ENCODE measurements at regions not wholly inside any gene's neighbourhood (a gene's known extent, or its start where the extent isn't known, plus 50 kb on each side); places are given as distances from the start of the nearest gene placed in this dataset.

DNA sequence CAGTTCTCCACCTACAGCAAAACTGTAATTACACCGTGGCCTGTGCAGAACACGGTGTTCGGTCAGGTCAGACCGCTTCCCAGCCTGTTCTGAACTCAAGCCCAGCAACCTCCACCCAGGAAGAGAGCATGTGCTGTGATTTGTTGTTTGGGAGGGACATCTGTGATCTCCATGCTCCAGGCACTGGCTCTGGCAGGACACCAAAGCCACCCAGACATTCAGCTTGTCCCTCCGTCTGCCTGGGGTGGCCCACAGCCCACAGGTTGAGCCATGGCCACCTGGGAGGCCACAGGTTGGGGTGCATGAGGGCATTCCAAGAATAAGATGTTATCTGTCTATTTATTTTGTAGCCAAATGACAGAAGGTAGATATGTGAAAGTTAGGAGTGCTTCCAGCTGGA, 1091.1 kb downstream of the VRK1 start:
- no peak for TF ChIP-seq POLR2A (IDR thresholded peaks at IDR 0.05; ENCODE audit: extremely low read depth, insufficient read length)
- TF ChIP-seq, protein P1, sequence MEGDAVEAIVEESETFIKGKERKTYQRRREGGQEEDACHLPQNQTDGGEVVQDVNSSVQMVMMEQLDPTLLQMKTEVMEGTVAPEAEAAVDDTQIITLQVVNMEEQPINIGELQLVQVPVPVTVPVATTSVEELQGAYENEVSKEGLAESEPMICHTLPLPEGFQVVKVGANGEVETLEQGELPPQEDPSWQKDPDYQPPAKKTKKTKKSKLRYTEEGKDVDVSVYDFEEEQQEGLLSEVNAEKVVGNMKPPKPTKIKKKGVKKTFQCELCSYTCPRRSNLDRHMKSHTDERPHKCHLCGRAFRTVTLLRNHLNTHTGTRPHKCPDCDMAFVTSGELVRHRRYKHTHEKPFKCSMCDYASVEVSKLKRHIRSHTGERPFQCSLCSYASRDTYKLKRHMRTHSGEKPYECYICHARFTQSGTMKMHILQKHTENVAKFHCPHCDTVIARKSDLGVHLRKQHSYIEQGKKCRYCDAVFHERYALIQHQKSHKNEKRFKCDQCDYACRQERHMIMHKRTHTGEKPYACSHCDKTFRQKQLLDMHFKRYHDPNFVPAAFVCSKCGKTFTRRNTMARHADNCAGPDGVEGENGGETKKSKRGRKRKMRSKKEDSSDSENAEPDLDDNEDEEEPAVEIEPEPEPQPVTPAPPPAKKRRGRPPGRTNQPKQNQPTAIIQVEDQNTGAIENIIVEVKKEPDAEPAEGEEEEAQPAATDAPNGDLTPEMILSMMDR (IDR thresholded peaks at IDR 0.05; ENCODE audit: low read depth, low read length), result no peak
- TF ChIP-seq, protein P2, sequence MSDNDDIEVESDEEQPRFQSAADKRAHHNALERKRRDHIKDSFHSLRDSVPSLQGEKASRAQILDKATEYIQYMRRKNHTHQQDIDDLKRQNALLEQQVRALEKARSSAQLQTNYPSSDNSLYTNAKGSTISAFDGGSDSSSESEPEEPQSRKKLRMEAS (IDR thresholded peaks at IDR 0.05; ENCODE audit: low read depth, low read length), result no peak
- no peak for TF ChIP-seq MYC (IDR thresholded peaks at IDR 0.05; ENCODE audit: low read depth, low read length)
- H3K4me3 ChIP-seq (ENCODE audit: low read depth, low read length), result no peak overlapping the region
- DNase-seq (ENCODE audit: low read depth), result no peak

DNA sequence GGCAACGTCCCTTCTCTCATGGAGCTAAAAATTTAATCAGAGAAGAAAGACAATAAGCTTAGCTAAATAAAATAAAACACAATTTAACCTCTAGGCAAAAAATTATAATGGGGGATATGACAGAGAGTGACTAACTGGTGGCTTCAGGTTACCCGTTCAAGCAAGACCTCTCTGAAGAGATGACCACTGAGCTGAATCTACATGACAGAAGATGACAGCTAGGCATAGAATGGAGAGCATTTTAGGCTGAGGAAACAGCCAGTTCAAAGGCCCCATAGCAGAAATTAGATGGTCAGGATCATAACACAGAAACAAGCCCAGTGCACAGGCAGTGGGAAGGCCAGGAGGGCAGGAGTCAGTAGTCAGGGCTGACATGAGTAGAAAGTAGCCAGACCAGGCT, 1094.3 kb downstream of the VRK1 start:
- TF ChIP-seq MYC (IDR thresholded peaks at IDR 0.05; ENCODE audit: low read depth, low read length) (no peak), POLR2A (IDR thresholded peaks at IDR 0.05; ENCODE audit: extremely low read depth, insufficient read length) (no peak)
- TF ChIP-seq, protein P2 (IDR thresholded peaks at IDR 0.05; ENCODE audit: low read depth, low read length), result no peak
- TF ChIP-seq, protein P1 (IDR thresholded peaks at IDR 0.05; ENCODE audit: low read depth, low read length), result no peak
- no peak for DNase-seq (ENCODE audit: low read depth)
- no peak overlapping the region for H3K4me3 ChIP-seq (ENCODE audit: low read depth, low read length)

DNA sequence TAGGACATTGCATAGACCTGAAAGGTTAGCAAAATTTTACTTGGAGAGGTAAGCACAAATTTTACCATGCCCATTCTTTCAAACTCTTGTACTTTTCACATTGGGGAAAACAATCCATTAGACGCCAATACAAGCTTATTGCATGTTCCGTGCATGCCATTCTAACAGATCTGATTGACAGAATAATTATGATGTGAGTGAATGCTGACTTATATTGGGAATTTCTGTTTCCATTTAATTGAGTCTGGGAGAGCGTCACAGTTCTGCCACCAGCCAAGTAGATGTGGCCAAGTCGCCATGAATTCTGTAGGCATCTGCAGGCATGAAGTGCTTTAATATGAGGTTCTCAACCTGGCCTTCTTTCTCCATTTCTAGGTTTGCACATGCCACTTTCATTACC, 1097.4 kb downstream of the VRK1 start:
- TF ChIP-seq, protein P1 (IDR thresholded peaks at IDR 0.05; ENCODE audit: low read depth, low read length), result no peak
- no peak for TF ChIP-seq POLR2A (IDR thresholded peaks at IDR 0.05; ENCODE audit: extremely low read depth, insufficient read length)
- no peak for TF ChIP-seq MYC (IDR thresholded peaks at IDR 0.05; ENCODE audit: low read depth, low read length)
- TF ChIP-seq, protein P2 (IDR thresholded peaks at IDR 0.05; ENCODE audit: low read depth, low read length), result no peak
- no peak overlapping the region for H3K4me3 ChIP-seq (ENCODE audit: low read depth, low read length)
- no peak for DNase-seq (ENCODE audit: low read depth)

DNA sequence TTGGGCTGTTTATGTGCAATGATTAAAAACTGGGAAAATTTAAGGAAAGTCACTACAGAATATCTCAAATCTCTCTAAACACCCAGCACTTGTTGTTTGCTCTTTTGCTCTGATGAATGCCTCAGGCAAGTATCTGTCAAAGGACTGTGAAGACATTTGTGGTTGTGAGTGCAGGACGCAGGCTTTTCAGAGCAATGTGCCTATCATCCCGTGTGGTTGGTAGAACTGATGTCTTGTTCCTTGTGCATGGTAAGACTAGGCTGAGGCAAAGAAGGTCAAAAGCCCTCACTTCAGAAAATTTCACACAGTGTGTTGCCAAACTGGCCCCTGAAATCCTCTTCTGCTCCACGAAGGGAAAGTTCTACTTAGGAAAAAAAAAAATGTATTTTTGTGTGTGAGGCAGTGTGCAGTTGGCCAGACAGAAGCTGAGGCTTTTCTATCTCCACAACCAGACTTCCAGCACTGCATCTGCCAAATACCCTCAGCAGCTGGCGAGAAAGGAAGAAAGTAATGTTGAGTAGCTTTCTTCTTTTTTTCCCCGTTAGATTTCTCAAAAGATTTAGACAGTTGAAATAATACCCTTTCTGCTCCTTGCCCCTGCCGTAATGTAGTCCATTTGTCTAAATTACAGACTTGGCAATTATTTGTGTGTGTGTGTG, 1103.1 kb downstream of the VRK1 start:
- DNase-seq (ENCODE audit: low read depth), result no peak
- H3K4me3 ChIP-seq (ENCODE audit: low read depth, low read length), result no peak overlapping the region
- TF ChIP-seq, protein P1 (IDR thresholded peaks at IDR 0.05; ENCODE audit: low read depth, low read length), result no peak
- TF ChIP-seq POLR2A (IDR thresholded peaks at IDR 0.05; ENCODE audit: extremely low read depth, insufficient read length) (no peak), MYC (IDR thresholded peaks at IDR 0.05; ENCODE audit: low read depth, low read length) (no peak)
- TF ChIP-seq, protein P2 (IDR thresholded peaks at IDR 0.05; ENCODE audit: low read depth, low read length), result no peak

DNA sequence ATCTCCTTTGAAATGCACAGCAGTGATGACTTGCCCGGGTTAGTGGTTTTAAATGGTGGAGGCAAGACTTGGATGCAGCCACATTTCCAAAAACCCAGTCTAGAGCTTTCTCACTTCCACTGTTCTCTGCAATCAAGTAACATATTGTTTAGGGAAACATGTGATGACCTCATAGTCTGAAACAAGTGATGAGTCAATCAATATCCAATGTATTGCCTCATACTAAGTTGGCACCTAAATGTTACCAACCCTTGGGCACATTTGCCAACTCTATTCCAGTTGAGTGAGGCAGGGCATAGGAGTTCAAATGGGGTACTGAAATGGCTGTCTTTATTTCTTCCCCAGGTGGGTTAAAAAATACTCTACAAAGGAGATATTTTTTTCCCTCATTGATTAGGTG, 1105.4 kb downstream of the VRK1 start:
- no peak overlapping the region for H3K4me3 ChIP-seq (ENCODE audit: low read depth, low read length)
- no peak for TF ChIP-seq POLR2A (IDR thresholded peaks at IDR 0.05; ENCODE audit: extremely low read depth, insufficient read length)
- TF ChIP-seq, protein P1 (IDR thresholded peaks at IDR 0.05; ENCODE audit: low read depth, low read length), result no peak
- no peak for TF ChIP-seq MYC (IDR thresholded peaks at IDR 0.05; ENCODE audit: low read depth, low read length)
- TF ChIP-seq, protein P2 (IDR thresholded peaks at IDR 0.05; ENCODE audit: low read depth, low read length), result no peak
- no peak for DNase-seq (ENCODE audit: low read depth)

Measured in NB4 (cell line).